Kasumi-1 (cell line): ENCODE measurements at regions not wholly inside any gene's neighbourhood (a gene's known extent, or its start where the extent isn't known, plus 50 kb on each side); places are given as distances from the start of the nearest gene placed in this dataset.

Experiments used
- DNase-seq, 2 experiments: peaks; one replicate each; lab custom pipeline; 2025; lab: John Stamatoyannopoulos, UW

GRCh38 chr11:109046284-109046992 lies 375.6 kb upstream of the C11orf87 start:
- no peak for DNase-seq

- no peak for DNase-seq
Observed at GRCh38 chr11:109048098-109048497, 373.9 kb upstream of the C11orf87 start.

GRCh38 chr11:109051200-109051599 lies 370.8 kb upstream of the C11orf87 start:
- DNase-seq, result no peak

- no peak for DNase-seq
Observed at GRCh38 chr11:109059402-109059801, 362.6 kb upstream of the C11orf87 start.

GRCh38 chr11:109061394-109061793 lies 360.6 kb upstream of the C11orf87 start:
- DNase-seq, result no peak

- no peak for DNase-seq
Observed at GRCh38 chr11:109062445-109062844, 359.5 kb upstream of the C11orf87 start.

- no peak for DNase-seq
Observed at GRCh38 chr11:109062871-109063270, 359.1 kb upstream of the C11orf87 start.

- peak in 1 of 2 experiments; percentile 8 for DNase-seq
Observed at GRCh38 chr11:109064618-109065311, 357.2 kb upstream of the C11orf87 start.

GRCh38 chr11:109071262-109071661 lies 350.7 kb upstream of the C11orf87 start:
- no peak for DNase-seq

- DNase-seq, result no peak
Observed at GRCh38 chr11:109071712-109072524, 350.1 kb upstream of the C11orf87 start.

- no peak for DNase-seq
Observed at GRCh38 chr11:109073032-109073822, 348.8 kb upstream of the C11orf87 start.

GRCh38 chr11:109075976-109076375 lies 346.0 kb upstream of the C11orf87 start:
- DNase-seq, result no peak

GRCh38 chr11:109076870-109077269 lies 345.1 kb upstream of the C11orf87 start:
- DNase-seq, result no peak

GRCh38 chr11:109077291-109077920 lies 344.6 kb upstream of the C11orf87 start:
- no peak for DNase-seq

- no peak for DNase-seq
Observed at GRCh38 chr11:109085708-109086373, 336.1 kb upstream of the C11orf87 start.

GRCh38 chr11:109086931-109087330 lies 335.1 kb upstream of the C11orf87 start:
- no peak for DNase-seq

- DNase-seq, result no peak
Observed at GRCh38 chr11:109088086-109088485, 333.9 kb upstream of the C11orf87 start.

GRCh38 chr11:109089144-109089543 lies 332.8 kb upstream of the C11orf87 start:
- DNase-seq, result no peak

- no peak for DNase-seq
Observed at GRCh38 chr11:109093354-109093753, 328.6 kb upstream of the C11orf87 start.

GRCh38 chr11:109096266-109096665 lies 325.7 kb upstream of the C11orf87 start:
- no peak for DNase-seq
